Bronchial epithelial cell (primary cell): ENCODE measurements at regions not wholly inside any gene's neighbourhood (a gene's known extent, or its start where the extent isn't known, plus 50 kb on each side); places are given as distances from the start of the nearest gene placed in this dataset.

Experiments used
- DNase-seq: peaks from one replicate; pipeline ENCODE4 v3.0.0-alpha.2; 2010; ENCODE audit warnings: low read depth
- FAIRE-seq: peaks from 2 replicates; lab custom pipeline; 2011; peaks lifted over from hg19 to GRCh38; lab: Jason Lieb, UNC
- H3K27me3 ChIP-seq: 2 replicates; pipeline ENCODE4 v1.5.1; 2011; ENCODE audit warnings: low read length; ENCODE audit not compliant: control insufficient read depth, insufficient read depth
- H3K36me3 ChIP-seq: 2 replicates; pipeline ENCODE4 v1.5.1; 2011; ENCODE audit warnings: low read length; ENCODE audit not compliant: control insufficient read depth, insufficient read depth
- H3K4me3 ChIP-seq: 2 replicates; pipeline ENCODE4 v1.5.1; 2011; ENCODE audit warnings: mild to moderate bottlenecking, low read depth, low read length, control low read depth
- TF ChIP-seq, protein P1 (sequence below): IDR thresholded peaks from 2 replicates; pipeline ENCODE4 v1.5.1; 2011; ENCODE audit warnings: mild to moderate bottlenecking, moderate library complexity, low read length, control low read depth, inconsistent platforms; ENCODE audit not compliant: insufficient read depth, severe bottlenecking

DNA sequence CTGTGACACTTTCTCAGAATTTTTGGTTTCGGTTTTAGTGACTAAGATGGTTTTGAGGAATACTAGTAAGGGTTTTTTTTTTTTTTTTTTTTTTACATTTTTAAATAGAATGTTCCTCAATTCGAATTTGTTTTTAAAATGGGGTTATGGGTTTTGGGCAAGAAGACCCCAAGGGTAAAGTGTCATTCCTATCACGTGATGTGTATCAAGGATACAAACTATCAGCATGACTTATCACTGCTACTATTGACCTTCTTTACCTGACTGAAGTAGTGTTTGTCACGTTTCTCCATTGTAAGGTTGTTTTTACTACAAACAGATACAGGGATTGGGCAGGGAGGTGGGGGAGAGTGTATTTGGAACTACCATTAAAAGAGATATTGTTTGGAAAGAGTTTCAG, 781.1 kb upstream of the ADGRL4 start:
- DNase-seq (no peak), FAIRE-seq (no peak)
- TF ChIP-seq, protein P1, sequence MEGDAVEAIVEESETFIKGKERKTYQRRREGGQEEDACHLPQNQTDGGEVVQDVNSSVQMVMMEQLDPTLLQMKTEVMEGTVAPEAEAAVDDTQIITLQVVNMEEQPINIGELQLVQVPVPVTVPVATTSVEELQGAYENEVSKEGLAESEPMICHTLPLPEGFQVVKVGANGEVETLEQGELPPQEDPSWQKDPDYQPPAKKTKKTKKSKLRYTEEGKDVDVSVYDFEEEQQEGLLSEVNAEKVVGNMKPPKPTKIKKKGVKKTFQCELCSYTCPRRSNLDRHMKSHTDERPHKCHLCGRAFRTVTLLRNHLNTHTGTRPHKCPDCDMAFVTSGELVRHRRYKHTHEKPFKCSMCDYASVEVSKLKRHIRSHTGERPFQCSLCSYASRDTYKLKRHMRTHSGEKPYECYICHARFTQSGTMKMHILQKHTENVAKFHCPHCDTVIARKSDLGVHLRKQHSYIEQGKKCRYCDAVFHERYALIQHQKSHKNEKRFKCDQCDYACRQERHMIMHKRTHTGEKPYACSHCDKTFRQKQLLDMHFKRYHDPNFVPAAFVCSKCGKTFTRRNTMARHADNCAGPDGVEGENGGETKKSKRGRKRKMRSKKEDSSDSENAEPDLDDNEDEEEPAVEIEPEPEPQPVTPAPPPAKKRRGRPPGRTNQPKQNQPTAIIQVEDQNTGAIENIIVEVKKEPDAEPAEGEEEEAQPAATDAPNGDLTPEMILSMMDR: no peak
- H3K36me3 ChIP-seq: no peaks in the 10 kb centered on the region
- no peaks in the 10 kb centered on the region for H3K27me3 ChIP-seq
- H3K4me3 ChIP-seq: no peak overlapping the region

DNA sequence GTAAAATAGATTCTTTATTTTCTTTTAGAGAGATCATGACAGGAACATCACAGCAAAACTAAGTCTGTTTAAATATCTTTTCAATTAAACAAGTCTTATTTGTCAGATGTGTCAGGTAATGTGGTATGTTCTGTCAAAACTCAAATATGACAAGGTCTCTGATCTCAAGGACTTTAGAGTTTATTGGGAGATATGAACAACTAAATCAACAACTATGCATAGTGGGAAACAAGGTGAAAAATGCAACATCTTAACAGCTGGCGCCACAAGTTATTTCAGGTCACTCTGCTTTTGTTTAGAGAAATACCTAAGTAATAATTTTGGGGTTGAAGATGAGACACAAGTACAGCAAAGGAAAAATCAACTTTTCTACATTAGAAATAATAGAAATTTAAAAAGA, 779.4 kb upstream of the ADGRL4 start:
- DNase-seq (no peak), FAIRE-seq (no peak)
- TF ChIP-seq, protein P1: no peak
- Histone ChIP-seq H3K36me3 (no peaks in the 10 kb centered on the region), H3K27me3 (no peaks in the 10 kb centered on the region), H3K4me3 (no peak overlapping the region)

DNA sequence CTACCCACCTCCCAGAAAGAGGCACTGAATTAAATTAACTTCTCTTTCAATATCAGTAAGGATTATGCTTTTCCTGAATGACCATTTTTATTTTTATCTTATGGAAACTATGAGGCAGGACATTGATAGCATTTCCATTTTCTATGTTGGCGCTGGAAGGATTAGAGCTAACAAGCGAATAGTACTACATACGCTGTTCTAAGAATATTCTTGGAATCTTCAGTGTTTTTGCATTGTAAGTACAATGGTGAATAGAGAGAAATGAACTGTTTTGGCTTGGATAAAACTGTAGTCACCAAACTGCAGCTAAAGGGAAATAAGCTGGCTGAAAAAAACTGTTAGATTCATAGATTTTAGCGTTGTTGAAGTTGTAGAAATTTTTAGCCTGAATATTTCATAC, 779.0 kb upstream of the ADGRL4 start:
- Histone ChIP-seq H3K27me3 (no peaks in the 10 kb centered on the region), H3K4me3 (no peak overlapping the region), H3K36me3 (no peaks in the 10 kb centered on the region)
- FAIRE-seq: no peak
- TF ChIP-seq, protein P1: no peak
- no peak for DNase-seq

DNA sequence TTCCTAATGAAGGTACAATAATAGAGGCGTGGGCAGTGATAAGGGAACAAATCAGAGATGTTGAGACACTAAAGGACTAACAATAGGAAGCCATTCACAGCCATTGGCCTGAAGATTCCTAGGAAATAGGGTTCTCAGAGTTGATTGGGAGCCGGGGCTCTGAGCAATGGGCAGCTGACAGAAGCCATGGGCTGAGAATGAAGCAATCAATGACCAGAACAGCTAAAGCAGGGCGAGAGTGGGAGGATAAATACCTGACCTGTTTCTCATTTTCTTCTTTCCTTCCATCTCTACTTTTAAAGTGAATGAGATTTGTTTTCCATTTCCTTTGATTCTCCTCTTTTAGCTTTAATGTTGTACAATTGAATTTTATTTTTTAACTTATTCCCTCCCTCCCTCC, 774.7 kb upstream of the ADGRL4 start:
- DNase-seq: no peak
- TF ChIP-seq, protein P1: no peak
- FAIRE-seq: no peak
- no peaks in the 10 kb centered on the region for H3K27me3 ChIP-seq
- no peak overlapping the region for H3K4me3 ChIP-seq
- no peaks in the 10 kb centered on the region for H3K36me3 ChIP-seq

DNA sequence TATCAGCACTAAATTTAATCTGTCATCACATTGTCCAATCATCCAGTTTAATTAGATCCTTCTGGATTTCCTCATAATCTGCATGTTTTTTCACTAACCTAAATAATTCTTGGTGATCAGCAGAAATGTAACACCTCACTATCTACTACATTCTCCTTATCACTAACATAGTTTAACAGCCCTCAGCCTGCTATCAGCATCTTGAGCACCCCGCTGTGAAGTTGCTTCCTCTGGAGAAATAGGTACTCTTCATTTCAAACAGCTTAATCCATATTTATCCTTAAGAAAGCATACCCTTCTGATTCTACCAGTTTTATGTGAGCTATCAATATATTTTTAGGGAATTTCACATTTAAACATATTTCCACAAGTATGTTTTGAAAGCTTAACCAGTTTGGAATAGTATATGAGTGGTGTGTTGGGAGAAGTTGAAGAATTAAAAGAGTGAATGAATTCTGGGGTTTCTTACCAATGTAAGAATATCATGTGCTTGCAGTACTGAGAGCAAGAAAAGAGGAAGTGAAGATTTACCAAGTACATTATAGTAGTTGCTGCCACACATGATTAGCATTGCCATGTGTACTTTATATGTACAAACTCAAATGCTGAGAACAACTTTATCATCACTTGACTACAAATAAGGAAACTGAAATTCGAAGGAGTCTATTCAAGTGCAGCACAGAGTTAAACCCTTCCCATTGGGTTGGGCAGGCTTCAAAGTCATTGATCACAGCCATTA, 771.1 kb upstream of the ADGRL4 start:
- Histone ChIP-seq H3K27me3 (no peaks in the 10 kb centered on the region), H3K36me3 (no peaks in the 10 kb centered on the region), H3K4me3 (no peak overlapping the region)
- no peak for FAIRE-seq
- DNase-seq: no peak
- TF ChIP-seq, protein P1: no peak

DNA sequence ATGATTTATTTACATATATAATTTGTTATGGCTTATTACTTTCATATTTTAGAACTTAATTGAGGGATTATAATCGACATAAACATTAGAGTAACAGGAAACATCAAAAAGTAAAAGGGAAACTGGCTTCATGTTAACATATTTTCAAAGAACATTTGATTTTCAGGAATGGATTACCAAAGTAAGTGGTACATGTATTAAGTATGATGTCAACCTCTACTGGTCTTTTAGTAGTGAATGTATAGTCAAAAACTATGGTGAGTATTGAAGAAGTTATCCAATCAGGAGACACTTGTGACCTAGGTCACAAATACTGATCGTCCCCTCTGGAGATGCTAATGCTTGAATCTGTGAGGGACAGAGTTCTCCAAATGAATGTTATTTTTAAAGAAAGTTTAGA, 768.9 kb upstream of the ADGRL4 start:
- Histone ChIP-seq H3K4me3 (no peak overlapping the region), H3K27me3 (no peaks in the 10 kb centered on the region), H3K36me3 (no peaks in the 10 kb centered on the region)
- DNase-seq (no peak), FAIRE-seq (no peak)
- TF ChIP-seq, protein P1: no peak
